ENCODE measurements at regions not wholly inside any gene's neighbourhood (a gene's known extent, or its start where the extent isn't known, plus 50 kb on each side); places are given as distances from the start of the nearest gene placed in this dataset.

- intact Hi-C loops (cut with DNase I; ENCODE audit: low total_unique reads): no loop called here
- no peaks in the 10 kb centered on the region for H3K9me3 ChIP-seq
- H3K27ac ChIP-seq: no peak overlapping the region
- no peak overlapping the region for H3K4me3 ChIP-seq
- no peaks in the 10 kb centered on the region for H3K4me1 ChIP-seq
- H3K36me3 ChIP-seq: no peaks in the 10 kb centered on the region
- H3K27me3 ChIP-seq: no peaks in the 10 kb centered on the region
- DNase-seq (ENCODE audit: low spot score in 2 of 2): no peak
- TF ChIP-seq POLR2AphosphoS5 (IDR thresholded peaks at IDR 0.05) (no peak), POLR2A (IDR thresholded peaks at IDR 0.05) (no peak)
These were observed 120.3 kb upstream of the SOX5 start for GRCh38 chr12:24069532-24070395.

GRCh38 chr12:24066865-24067264 is 117.4 kb upstream of the SOX5 start:
- no peak for DNase-seq (ENCODE audit: low spot score in 2 of 2)
- Histone ChIP-seq H3K36me3 (no peaks in the 10 kb centered on the region), H3K27ac (no peak overlapping the region), H3K4me1 (no peaks in the 10 kb centered on the region), H3K4me3 (no peak overlapping the region), H3K9me3 (no peaks in the 10 kb centered on the region), H3K27me3 (no peaks in the 10 kb centered on the region)
- TF ChIP-seq POLR2A (IDR thresholded peaks at IDR 0.05) (no peak), POLR2AphosphoS5 (IDR thresholded peaks at IDR 0.05) (no peak), CTCF (IDR thresholded peaks at IDR 0.05) (no peak)
- intact Hi-C loops (cut with DNase I; ENCODE audit: low total_unique reads): no loop called here

- Histone ChIP-seq H3K36me3 (no peaks in the 10 kb centered on the region), H3K27ac (no peak overlapping the region), H3K27me3 (no peaks in the 10 kb centered on the region), H3K4me1 (no peaks in the 10 kb centered on the region), H3K9me3 (no peaks in the 10 kb centered on the region), H3K4me3 (no peak overlapping the region)
- intact Hi-C loops (cut with DNase I; ENCODE audit: low total_unique reads): no loop called here
- no peak for DNase-seq (ENCODE audit: low spot score in 2 of 2)
- TF ChIP-seq CTCF (IDR thresholded peaks at IDR 0.05): no peak
These were observed 116.6 kb upstream of the SOX5 start for GRCh38 chr12:24066097-24066496.

DNA sequence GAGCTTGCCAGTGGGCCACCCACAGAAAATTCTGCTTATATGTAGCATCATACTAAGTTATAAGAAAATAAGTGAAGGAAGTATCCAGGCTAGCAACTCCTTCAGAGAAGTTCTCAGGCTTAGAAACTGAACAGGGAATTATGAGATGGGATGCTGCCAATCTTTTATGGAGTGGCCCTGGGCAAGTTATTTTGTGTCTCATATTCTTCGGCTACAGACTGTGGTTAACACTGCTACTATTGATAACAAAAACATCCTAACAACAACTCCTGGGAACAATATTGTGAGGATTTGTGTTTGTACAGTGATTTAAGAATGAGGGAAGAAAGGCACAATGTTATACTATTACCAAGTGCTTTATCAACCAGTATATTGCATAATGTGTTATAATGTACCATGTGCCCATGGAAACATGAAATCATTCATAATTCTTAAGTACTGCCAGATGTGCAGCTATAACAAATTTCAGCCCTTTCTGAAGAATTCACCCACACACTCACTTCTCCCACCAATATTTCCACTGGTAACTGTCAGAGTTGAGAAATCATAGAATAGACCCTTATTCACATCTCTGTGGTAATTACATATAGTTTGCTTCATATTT is 113.3 kb upstream of the SOX5 start:
- intact Hi-C loops (cut with DNase I; ENCODE audit: low total_unique reads): no loop called here
- Histone ChIP-seq H3K4me1 (no peaks in the 10 kb centered on the region), H3K27me3 (no peaks in the 10 kb centered on the region), H3K36me3 (no peaks in the 10 kb centered on the region), H3K9me3 (no peaks in the 10 kb centered on the region), H3K27ac (no peak overlapping the region), H3K4me3 (no peak overlapping the region)
- TF ChIP-seq POLR2AphosphoS5 (IDR thresholded peaks at IDR 0.05): no peak
- TF ChIP-seq POLR2A (IDR thresholded peaks at IDR 0.05): no peak
- TF ChIP-seq CTCF (IDR thresholded peaks at IDR 0.05): no peak
- DNase-seq (ENCODE audit: low spot score in 2 of 2): no peak

DNA sequence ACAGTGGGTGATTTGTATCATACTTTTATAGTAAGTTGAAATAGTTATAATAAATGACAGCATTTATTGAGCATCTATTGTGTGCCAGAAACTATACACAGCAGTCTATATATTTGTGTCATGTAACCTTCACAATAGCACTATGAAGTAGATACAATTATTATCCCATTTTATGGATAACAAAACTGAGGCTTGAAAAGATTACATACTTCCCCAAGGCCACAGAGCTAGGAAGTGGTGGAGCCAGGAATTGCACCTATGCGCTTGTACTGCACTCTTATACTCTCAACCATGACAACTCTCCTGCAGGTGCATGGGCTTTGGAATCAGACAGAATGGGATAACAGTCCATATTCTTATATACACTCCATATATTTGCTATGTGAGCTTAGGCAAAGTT is 110.6 kb upstream of the SOX5 start:
- no peaks in the 10 kb centered on the region for H3K9me3 ChIP-seq
- H3K36me3 ChIP-seq: peaks cover 2% of the 10 kb centered on the region
- DNase-seq (ENCODE audit: low spot score in 2 of 2): no peak
- intact Hi-C loops (cut with DNase I; ENCODE audit: low total_unique reads): no loop called here
- H3K4me3 ChIP-seq: no peak overlapping the region
- TF ChIP-seq CTCF (IDR thresholded peaks at IDR 0.05) (no peak), POLR2A (IDR thresholded peaks at IDR 0.05) (no peak), POLR2AphosphoS5 (IDR thresholded peaks at IDR 0.05) (no peak)
- H3K27ac ChIP-seq: no peak overlapping the region
- H3K4me1 ChIP-seq: no peaks in the 10 kb centered on the region
- no peaks in the 10 kb centered on the region for H3K27me3 ChIP-seq

Measured in breast epithelium (tissue), 4 donors.